ENCODE measurements at regions not wholly inside any gene's neighbourhood (a gene's known extent, or its start where the extent isn't known, plus 50 kb on each side); places are given as distances from the start of the nearest gene placed in this dataset.

- TF ChIP-seq POLR2AphosphoS5 (IDR thresholded peaks at IDR 0.05): no peak
- no peak for TF ChIP-seq POLR2A (IDR thresholded peaks at IDR 0.05)
- TF ChIP-seq EP300 (IDR thresholded peaks at IDR 0.05): no peak
- no peak for TF ChIP-seq CTCF (IDR thresholded peaks at IDR 0.05)
- no peak overlapping the region for H3K27ac ChIP-seq
- no peaks in the 10 kb centered on the region for H3K36me3 ChIP-seq
- ATAC-seq (ENCODE audit: low FRiP score in 2 of 2) (no peak), DNase-seq (no peak)
- no peaks in the 10 kb centered on the region for H3K27me3 ChIP-seq
- H3K9me3 ChIP-seq: no peaks in the 10 kb centered on the region
- H3K4me3 ChIP-seq: no peak overlapping the region
- 65 to 70% methylated on average over 5 of the region's 5 CpGs for WGBS, 2 donors
- no peaks in the 10 kb centered on the region for H3K4me1 ChIP-seq
These were observed 287.8 kb downstream of the ZNF674 start for GRCh38 chrX:46257451-46257879.

- H3K27me3 ChIP-seq: peaks cover 0 to 2% (median 0%) of the 10 kb centered on the region in 4 donors
- no peaks in the 10 kb centered on the region for H3K36me3 ChIP-seq
- 86 to 93% methylated on average over 1 of the region's 1 CpG for WGBS, 2 donors
- H3K27ac ChIP-seq: no peak overlapping the region
- H3K4me1 ChIP-seq: no peaks in the 10 kb centered on the region
- H3K4me3 ChIP-seq: no peak overlapping the region
- TF ChIP-seq POLR2A (IDR thresholded peaks at IDR 0.05) (no peak), CTCF (IDR thresholded peaks at IDR 0.05) (no peak), EP300 (IDR thresholded peaks at IDR 0.05) (no peak), POLR2AphosphoS5 (IDR thresholded peaks at IDR 0.05) (no peak)
- DNase-seq (no peak), ATAC-seq (ENCODE audit: low FRiP score in 2 of 2) (no peak)
- H3K9me3 ChIP-seq: no peaks in the 10 kb centered on the region
These were observed 288.3 kb downstream of the ZNF674 start for GRCh38 chrX:46256875-46257274.

GRCh38 chrX:46255046-46255445 is 290.2 kb downstream of the ZNF674 start:
- Histone ChIP-seq H3K4me3 (no peak overlapping the region), H3K27me3 (peaks cover 0 to 6% (median 0%) of the 10 kb centered on the region in 4 donors), H3K36me3 (no peaks in the 10 kb centered on the region), H3K4me1 (no peaks in the 10 kb centered on the region), H3K9me3 (no peaks in the 10 kb centered on the region), H3K27ac (no peak overlapping the region)
- ATAC-seq (ENCODE audit: low FRiP score in 2 of 2): no peak
- TF ChIP-seq EP300 (IDR thresholded peaks at IDR 0.05): no peak
- no peak for TF ChIP-seq POLR2A (IDR thresholded peaks at IDR 0.05)
- TF ChIP-seq POLR2AphosphoS5 (IDR thresholded peaks at IDR 0.05): no peak
- TF ChIP-seq CTCF (IDR thresholded peaks at IDR 0.05): no peak
- WGBS, 2 donors: 85 to 93% methylated on average over 1 of the region's 1 CpG
- DNase-seq: no peak

GRCh38 chrX:46254641-46255040 is 290.6 kb downstream of the ZNF674 start:
- Histone ChIP-seq H3K4me3 (no peak overlapping the region), H3K36me3 (no peaks in the 10 kb centered on the region), H3K9me3 (no peaks in the 10 kb centered on the region), H3K27ac (no peak overlapping the region), H3K27me3 (peaks cover 0 to 6% (median 0%) of the 10 kb centered on the region in 4 donors), H3K4me1 (no peaks in the 10 kb centered on the region)
- 17 to 20% methylated on average over 1 of the region's 1 CpG for WGBS, 2 donors
- ATAC-seq (ENCODE audit: low FRiP score in 2 of 2) (no peak), DNase-seq (no peak)
- TF ChIP-seq CTCF (IDR thresholded peaks at IDR 0.05): no peak
- TF ChIP-seq POLR2AphosphoS5 (IDR thresholded peaks at IDR 0.05): no peak
- no peak for TF ChIP-seq EP300 (IDR thresholded peaks at IDR 0.05)
- TF ChIP-seq POLR2A (IDR thresholded peaks at IDR 0.05): no peak

- WGBS, 2 donors: 64 to 100% methylated on average over 2 to 3 of the region's 3 CpGs
- H3K27ac ChIP-seq: no peak overlapping the region
- H3K4me1 ChIP-seq: no peaks in the 10 kb centered on the region
- no peak for TF ChIP-seq POLR2AphosphoS5 (IDR thresholded peaks at IDR 0.05)
- no peak for TF ChIP-seq POLR2A (IDR thresholded peaks at IDR 0.05)
- TF ChIP-seq CTCF (IDR thresholded peaks at IDR 0.05): no peak
- TF ChIP-seq EP300 (IDR thresholded peaks at IDR 0.05): no peak
- ATAC-seq (ENCODE audit: low FRiP score in 2 of 2): no peak
- peaks cover 0 to 6% (median 0%) of the 10 kb centered on the region in 4 donors for H3K27me3 ChIP-seq
- no peak for DNase-seq
- no peak overlapping the region for H3K4me3 ChIP-seq
- H3K9me3 ChIP-seq: no peaks in the 10 kb centered on the region
- H3K36me3 ChIP-seq: no peaks in the 10 kb centered on the region
These were observed 293.5 kb downstream of the ZNF674 start for GRCh38 chrX:46251755-46252154.
